SK-N-SH treated with all-trans-retinoic acid at 6 μM for 48 hours (cell line): ENCODE measurements at regions not wholly inside any gene's neighbourhood (a gene's known extent, or its start where the extent isn't known, plus 50 kb on each side); places are given as distances from the start of the nearest gene placed in this dataset.

Source experiments
- ATAC-seq: fragments of 200-7000 bp; cut with Tn5 transposase; 3 replicates; pipeline ENCODE4 v1.9.1; 2020; ENCODE audit warnings: mild to moderate bottlenecking, moderate library complexity
- ARNTL ChIP-seq: fragments of 450-650 bp; formaldehyde crosslinking; IDR thresholded peaks from 2 replicates; pipeline ENCODE4 v1.5.0; 2020; ENCODE audit warnings: low read depth, mild to moderate bottlenecking, moderate library complexity, borderline replicate concordance
- BACH2 ChIP-seq: fragments of 250-450 bp; sonication (Bioruptor Pico); IDR thresholded peaks from 2 replicates; pipeline ENCODE4 v1.9.0; 2021; ENCODE audit warnings: mild to moderate bottlenecking, borderline replicate concordance
- CSDC2 ChIP-seq: fragments of 250-450 bp; sonication (Bioruptor Pico); IDR thresholded peaks from 2 replicates; pipeline ENCODE4 v1.5.0; 2020; ENCODE audit warnings: mild to moderate bottlenecking, moderate library complexity
- ESRRG ChIP-seq: fragments of 250-450 bp; sonication (Bioruptor Pico); IDR thresholded peaks from 2 replicates; pipeline ENCODE4 v1.6.1; 2021; ENCODE audit warnings: mild to moderate bottlenecking
- GLIS3 ChIP-seq: fragments of 250-450 bp; sonication (Bioruptor Pico); IDR thresholded peaks from 2 replicates; pipeline ENCODE4 v1.5.0; 2020; ENCODE audit warnings: mild to moderate bottlenecking, moderate library complexity
- ISL1 ChIP-seq: fragments of 250-450 bp; sonication (Bioruptor Pico); IDR thresholded peaks from 2 replicates; pipeline ENCODE4 v2.1.2; 2022; ENCODE audit warnings: mild to moderate bottlenecking, moderate library complexity
- OSR1 ChIP-seq: fragments of 250-450 bp; sonication (Bioruptor Pico); IDR thresholded peaks from 2 replicates; pipeline ENCODE4 v1.8.0; 2022; ENCODE audit warnings: moderate library complexity, mild to moderate bottlenecking, inconsistent platforms
- PPARA ChIP-seq: fragments of 250-450 bp; sonication (Bioruptor Pico); IDR thresholded peaks from 2 replicates; pipeline ENCODE4 v1.5.0; 2020; ENCODE audit warnings: mild to moderate bottlenecking, borderline replicate concordance
- RARB ChIP-seq: fragments of 250-450 bp; sonication (Bioruptor Pico); IDR thresholded peaks from 2 replicates; pipeline ENCODE4 v1.8.0; 2021; ENCODE audit warnings: mild to moderate bottlenecking, moderate library complexity
- SNAI2 ChIP-seq: fragments of 250-450 bp; sonication (Bioruptor Pico); IDR thresholded peaks from 2 replicates; pipeline ENCODE4 v1.5.0; 2020; ENCODE audit warnings: mild to moderate bottlenecking, moderate library complexity
- TCF4 ChIP-seq: fragments of 250-450 bp; sonication (Bioruptor Pico); IDR thresholded peaks from 2 replicates; pipeline ENCODE4 v1.8.0; 2021; ENCODE audit warnings: mild to moderate bottlenecking, moderate library complexity, borderline replicate concordance
- TOX ChIP-seq: fragments of 250-450 bp; sonication (Bioruptor Pico); IDR thresholded peaks from 2 replicates; pipeline ENCODE4 v1.8.0; 2021; ENCODE audit warnings: mild to moderate bottlenecking, moderate library complexity, borderline replicate concordance
- ZC3H10 ChIP-seq: fragments of 250-450 bp; sonication (Bioruptor Pico); IDR thresholded peaks from 2 replicates; pipeline ENCODE4 v1.5.1; 2021; ENCODE audit warnings: mild to moderate bottlenecking, moderate library complexity
- ZFP3 ChIP-seq: fragments of 250-450 bp; sonication (Bioruptor Pico); IDR thresholded peaks from 2 replicates; pipeline ENCODE4 v1.5.0; 2020; ENCODE audit warnings: mild to moderate bottlenecking, moderate library complexity
- ZFP30 ChIP-seq: fragments of 450-650 bp; formaldehyde crosslinking; IDR thresholded peaks from 2 replicates; pipeline ENCODE4 v1.5.0; 2022; ENCODE audit warnings: mild to moderate bottlenecking, moderate library complexity
- ZNF565 ChIP-seq: fragments of 450-650 bp; formaldehyde crosslinking; conservative IDR thresholded peaks from 2 replicates; pipeline ENCODE4 v1.5.0; 2020; ENCODE audit warnings: low read depth, mild to moderate bottlenecking, moderate library complexity
- ZNF70 ChIP-seq: fragments of 450-650 bp; formaldehyde crosslinking; IDR thresholded peaks from 2 replicates; pipeline ENCODE4 v1.5.0; 2020; ENCODE audit warnings: mild to moderate bottlenecking, moderate library complexity
- ZNF8 ChIP-seq: fragments of 450-650 bp; formaldehyde crosslinking; IDR thresholded peaks from 2 replicates; pipeline ENCODE4 v1.5.0; 2020; ENCODE audit warnings: mild to moderate bottlenecking, moderate library complexity
- TF ChIP-seq, protein P1 (sequence below): fragments of 250-450 bp; sonication (Bioruptor Pico); IDR thresholded peaks from 2 replicates; pipeline ENCODE4 v1.8.0; 2021; ENCODE audit warnings: low read depth, mild to moderate bottlenecking, moderate library complexity, borderline replicate concordance
- TF ChIP-seq, protein P2 (sequence below): fragments of 250-450 bp; sonication (Bioruptor Pico); IDR thresholded peaks from 2 replicates; pipeline ENCODE4 v1.5.1; 2020; ENCODE audit warnings: low read depth, mild to moderate bottlenecking, moderate library complexity
- TF ChIP-seq, protein P3 (sequence below): fragments of 250-450 bp; sonication (Bioruptor Pico); IDR thresholded peaks from 2 replicates; pipeline ENCODE4 v1.8.0; 2020; ENCODE audit warnings: mild to moderate bottlenecking, moderate library complexity, borderline replicate concordance
- TF ChIP-seq, protein P4 (sequence below): fragments of 250-450 bp; sonication (Bioruptor Pico); IDR thresholded peaks from 2 replicates; pipeline ENCODE4 v1.5.0; 2020; ENCODE audit warnings: mild to moderate bottlenecking, moderate library complexity
- TF ChIP-seq, protein P5 (sequence below): fragments of 250-450 bp; sonication (Bioruptor Pico); IDR thresholded peaks from 2 replicates; pipeline ENCODE4 v1.5.1; 2021; ENCODE audit warnings: mild to moderate bottlenecking, moderate library complexity

DNA sequence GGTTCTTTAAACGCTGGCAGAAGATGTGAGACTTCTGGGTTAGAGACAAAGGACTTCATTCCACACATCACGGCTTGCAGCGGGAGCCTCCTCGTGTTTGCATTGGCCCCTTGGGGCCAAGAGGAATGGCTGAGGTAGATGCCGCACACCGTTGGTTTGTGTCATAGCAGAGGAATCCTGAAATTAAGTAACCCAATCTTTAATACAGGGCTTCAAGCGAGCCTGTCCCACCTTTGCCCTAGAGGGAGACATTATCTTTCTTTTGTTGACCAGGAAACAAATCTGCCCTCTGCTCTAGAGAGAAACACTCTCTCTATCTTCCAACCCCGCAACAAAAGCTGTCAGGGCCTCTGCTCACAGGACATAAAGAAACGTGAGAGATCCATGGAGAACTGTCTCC lies 277.5 kb upstream of the ZFP64 start:
- ATAC-seq = no peak
- TF ChIP-seq CSDC2 (CRISPR knock-in tag) (no peak), ZNF565 (no peak), TOX (CRISPR knock-in tag) (no peak), RARB (no peak), SNAI2 (CRISPR knock-in tag) (no peak), ZC3H10 (CRISPR knock-in tag) (no peak), GLIS3 (no peak), OSR1 (CRISPR knock-in tag) (no peak), ESRRG (CRISPR knock-in tag) (no peak), ISL1 (CRISPR knock-in tag) (no peak), ZFP3 (no peak), TCF4 (CRISPR knock-in tag) (no peak), ZFP30 (no peak)
- TF ChIP-seq, protein P1, sequence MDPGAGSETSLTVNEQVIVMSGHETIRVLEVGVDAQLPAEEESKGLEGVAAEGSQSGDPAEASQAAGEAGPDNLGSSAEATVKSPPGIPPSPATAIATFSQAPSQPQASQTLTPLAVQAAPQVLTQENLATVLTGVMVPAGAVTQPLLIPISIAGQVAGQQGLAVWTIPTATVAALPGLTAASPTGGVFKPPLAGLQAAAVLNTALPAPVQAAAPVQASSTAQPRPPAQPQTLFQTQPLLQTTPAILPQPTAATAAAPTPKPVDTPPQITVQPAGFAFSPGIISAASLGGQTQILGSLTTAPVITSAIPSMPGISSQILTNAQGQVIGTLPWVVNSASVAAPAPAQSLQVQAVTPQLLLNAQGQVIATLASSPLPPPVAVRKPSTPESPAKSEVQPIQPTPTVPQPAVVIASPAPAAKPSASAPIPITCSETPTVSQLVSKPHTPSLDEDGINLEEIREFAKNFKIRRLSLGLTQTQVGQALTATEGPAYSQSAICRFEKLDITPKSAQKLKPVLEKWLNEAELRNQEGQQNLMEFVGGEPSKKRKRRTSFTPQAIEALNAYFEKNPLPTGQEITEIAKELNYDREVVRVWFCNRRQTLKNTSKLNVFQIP (CRISPR knock-in tag) = no peak
- TF ChIP-seq, protein P2, sequence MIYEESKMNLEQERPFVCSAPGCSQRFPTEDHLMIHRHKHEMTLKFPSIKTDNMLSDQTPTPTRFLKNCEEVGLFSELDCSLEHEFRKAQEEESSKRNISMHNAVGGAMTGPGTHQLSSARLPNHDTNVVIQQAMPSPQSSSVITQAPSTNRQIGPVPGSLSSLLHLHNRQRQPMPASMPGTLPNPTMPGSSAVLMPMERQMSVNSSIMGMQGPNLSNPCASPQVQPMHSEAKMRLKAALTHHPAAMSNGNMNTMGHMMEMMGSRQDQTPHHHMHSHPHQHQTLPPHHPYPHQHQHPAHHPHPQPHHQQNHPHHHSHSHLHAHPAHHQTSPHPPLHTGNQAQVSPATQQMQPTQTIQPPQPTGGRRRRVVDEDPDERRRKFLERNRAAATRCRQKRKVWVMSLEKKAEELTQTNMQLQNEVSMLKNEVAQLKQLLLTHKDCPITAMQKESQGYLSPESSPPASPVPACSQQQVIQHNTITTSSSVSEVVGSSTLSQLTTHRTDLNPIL (CRISPR knock-in tag) = no peak
- TF ChIP-seq, protein P3, sequence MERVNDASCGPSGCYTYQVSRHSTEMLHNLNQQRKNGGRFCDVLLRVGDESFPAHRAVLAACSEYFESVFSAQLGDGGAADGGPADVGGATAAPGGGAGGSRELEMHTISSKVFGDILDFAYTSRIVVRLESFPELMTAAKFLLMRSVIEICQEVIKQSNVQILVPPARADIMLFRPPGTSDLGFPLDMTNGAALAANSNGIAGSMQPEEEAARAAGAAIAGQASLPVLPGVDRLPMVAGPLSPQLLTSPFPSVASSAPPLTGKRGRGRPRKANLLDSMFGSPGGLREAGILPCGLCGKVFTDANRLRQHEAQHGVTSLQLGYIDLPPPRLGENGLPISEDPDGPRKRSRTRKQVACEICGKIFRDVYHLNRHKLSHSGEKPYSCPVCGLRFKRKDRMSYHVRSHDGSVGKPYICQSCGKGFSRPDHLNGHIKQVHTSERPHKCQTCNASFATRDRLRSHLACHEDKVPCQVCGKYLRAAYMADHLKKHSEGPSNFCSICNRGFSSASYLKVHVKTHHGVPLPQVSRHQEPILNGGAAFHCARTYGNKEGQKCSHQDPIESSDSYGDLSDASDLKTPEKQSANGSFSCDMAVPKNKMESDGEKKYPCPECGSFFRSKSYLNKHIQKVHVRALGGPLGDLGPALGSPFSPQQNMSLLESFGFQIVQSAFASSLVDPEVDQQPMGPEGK (CRISPR knock-in tag) = no peak

DNA sequence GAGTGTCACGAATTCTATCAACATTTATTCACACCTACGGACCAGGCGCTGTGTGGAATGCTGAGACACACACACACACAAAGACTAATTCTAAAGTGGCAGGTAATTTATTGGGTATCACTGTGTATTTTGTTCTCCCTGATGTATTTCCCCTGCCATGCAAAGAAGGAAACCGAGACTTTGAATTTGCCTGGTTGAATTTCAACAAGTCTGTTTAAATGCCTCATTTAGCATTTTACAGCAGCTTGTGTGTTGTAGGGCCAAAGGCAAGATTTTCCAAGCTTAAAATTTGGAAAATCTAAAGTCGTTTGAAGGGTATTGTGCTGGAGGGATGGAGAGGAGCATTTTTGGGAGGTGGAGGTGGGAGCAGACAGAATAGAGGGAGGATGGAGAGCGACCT lies 274.4 kb upstream of the ZFP64 start:
- no peak for ATAC-seq
- no peak for TF ChIP-seq ZC3H10 (CRISPR knock-in tag)
- no peak for TF ChIP-seq ZNF8 (CRISPR knock-in tag)
- TF ChIP-seq SNAI2 (CRISPR knock-in tag) = no peak
- TF ChIP-seq ESRRG (CRISPR knock-in tag) = no peak

DNA sequence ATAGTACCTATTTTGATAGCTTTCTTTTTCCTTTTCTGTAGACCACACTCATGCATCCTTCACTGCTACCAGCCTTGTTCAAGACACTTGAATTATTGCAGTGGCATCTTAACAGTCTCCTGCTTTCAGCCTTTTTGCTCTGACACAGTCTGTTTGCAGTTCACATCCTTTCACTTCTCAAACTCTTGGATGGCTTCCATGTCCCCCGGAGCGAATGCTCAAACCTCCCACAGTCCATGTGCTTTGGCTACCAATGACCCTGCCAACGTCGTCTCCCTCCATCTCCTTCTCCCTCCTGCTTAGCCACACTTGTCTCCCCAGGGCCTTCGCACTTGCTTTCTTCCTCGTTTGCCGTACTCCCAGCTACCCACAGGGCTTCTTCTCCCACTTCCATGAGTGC lies 270.0 kb upstream of the ZFP64 start:
- TF ChIP-seq ZFP3 = no peak
- no peak for TF ChIP-seq ZNF70
- TF ChIP-seq, protein P2 (CRISPR knock-in tag) = no peak
- TF ChIP-seq, protein P1 (CRISPR knock-in tag) = no peak
- TF ChIP-seq ESRRG (CRISPR knock-in tag) = no peak
- TF ChIP-seq ARNTL = no peak
- TF ChIP-seq ZNF8 (CRISPR knock-in tag) = no peak
- TF ChIP-seq TCF4 (CRISPR knock-in tag) = no peak
- TF ChIP-seq, protein P4, sequence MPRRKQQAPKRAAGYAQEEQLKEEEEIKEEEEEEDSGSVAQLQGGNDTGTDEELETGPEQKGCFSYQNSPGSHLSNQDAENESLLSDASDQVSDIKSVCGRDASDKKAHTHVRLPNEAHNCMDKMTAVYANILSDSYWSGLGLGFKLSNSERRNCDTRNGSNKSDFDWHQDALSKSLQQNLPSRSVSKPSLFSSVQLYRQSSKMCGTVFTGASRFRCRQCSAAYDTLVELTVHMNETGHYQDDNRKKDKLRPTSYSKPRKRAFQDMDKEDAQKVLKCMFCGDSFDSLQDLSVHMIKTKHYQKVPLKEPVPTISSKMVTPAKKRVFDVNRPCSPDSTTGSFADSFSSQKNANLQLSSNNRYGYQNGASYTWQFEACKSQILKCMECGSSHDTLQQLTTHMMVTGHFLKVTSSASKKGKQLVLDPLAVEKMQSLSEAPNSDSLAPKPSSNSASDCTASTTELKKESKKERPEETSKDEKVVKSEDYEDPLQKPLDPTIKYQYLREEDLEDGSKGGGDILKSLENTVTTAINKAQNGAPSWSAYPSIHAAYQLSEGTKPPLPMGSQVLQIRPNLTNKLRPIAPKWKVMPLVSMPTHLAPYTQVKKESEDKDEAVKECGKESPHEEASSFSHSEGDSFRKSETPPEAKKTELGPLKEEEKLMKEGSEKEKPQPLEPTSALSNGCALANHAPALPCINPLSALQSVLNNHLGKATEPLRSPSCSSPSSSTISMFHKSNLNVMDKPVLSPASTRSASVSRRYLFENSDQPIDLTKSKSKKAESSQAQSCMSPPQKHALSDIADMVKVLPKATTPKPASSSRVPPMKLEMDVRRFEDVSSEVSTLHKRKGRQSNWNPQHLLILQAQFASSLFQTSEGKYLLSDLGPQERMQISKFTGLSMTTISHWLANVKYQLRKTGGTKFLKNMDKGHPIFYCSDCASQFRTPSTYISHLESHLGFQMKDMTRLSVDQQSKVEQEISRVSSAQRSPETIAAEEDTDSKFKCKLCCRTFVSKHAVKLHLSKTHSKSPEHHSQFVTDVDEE (CRISPR knock-in tag) = no peak
- TF ChIP-seq, protein P5, sequence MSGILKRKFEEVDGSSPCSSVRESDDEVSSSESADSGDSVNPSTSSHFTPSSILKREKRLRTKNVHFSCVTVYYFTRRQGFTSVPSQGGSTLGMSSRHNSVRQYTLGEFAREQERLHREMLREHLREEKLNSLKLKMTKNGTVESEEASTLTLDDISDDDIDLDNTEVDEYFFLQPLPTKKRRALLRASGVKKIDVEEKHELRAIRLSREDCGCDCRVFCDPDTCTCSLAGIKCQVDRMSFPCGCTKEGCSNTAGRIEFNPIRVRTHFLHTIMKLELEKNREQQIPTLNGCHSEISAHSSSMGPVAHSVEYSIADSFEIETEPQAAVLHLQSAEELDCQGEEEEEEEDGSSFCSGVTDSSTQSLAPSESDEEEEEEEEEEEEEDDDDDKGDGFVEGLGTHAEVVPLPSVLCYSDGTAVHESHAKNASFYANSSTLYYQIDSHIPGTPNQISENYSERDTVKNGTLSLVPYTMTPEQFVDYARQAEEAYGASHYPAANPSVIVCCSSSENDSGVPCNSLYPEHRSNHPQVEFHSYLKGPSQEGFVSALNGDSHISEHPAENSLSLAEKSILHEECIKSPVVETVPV (CRISPR knock-in tag) = no peak
- TF ChIP-seq ZC3H10 (CRISPR knock-in tag) = no peak
- no peak for TF ChIP-seq BACH2 (CRISPR knock-in tag)
- TF ChIP-seq TOX (CRISPR knock-in tag) = no peak
- TF ChIP-seq ISL1 (CRISPR knock-in tag) = no peak
- TF ChIP-seq RARB = no peak
- TF ChIP-seq PPARA = no peak
- TF ChIP-seq SNAI2 (CRISPR knock-in tag) = no peak
- no peak for ATAC-seq
